ENCODE measurements at regions not wholly inside any gene's neighbourhood (a gene's known extent, or its start where the extent isn't known, plus 50 kb on each side); places are given as distances from the start of the nearest gene placed in this dataset.
A peak's percentile ranks its signal among the peaks of the same experiment; 100 is the strongest.

GRCh38 chr3:193011958-193012357 lies 94.3 kb upstream of the MB21D2 start (continued):
- TF ChIP-seq MEF2A (IDR thresholded peaks at IDR 0.05; ENCODE audit: borderline replicate concordance, low read depth) (no peak), FOXJ3 (CRISPR knock-in tag; IDR thresholded peaks at IDR 0.05) (no peak), ELF1 (IDR thresholded peaks at IDR 0.05) (no peak), TCF12 (IDR thresholded peaks at IDR 0.05) (no peak), NRF1 (IDR thresholded peaks at IDR 0.05; ENCODE audit: low read depth, low read length) (no peak), RXRA (IDR thresholded peaks at IDR 0.05; ENCODE audit: borderline replicate concordance, low read depth) (no peak), TAF1 (IDR thresholded peaks at IDR 0.05; ENCODE audit: borderline replicate concordance, low read depth, low read length) (no peak), USF1 (IDR thresholded peaks at IDR 0.05; ENCODE audit: borderline replicate concordance, low read depth) (no peak)

DNA sequence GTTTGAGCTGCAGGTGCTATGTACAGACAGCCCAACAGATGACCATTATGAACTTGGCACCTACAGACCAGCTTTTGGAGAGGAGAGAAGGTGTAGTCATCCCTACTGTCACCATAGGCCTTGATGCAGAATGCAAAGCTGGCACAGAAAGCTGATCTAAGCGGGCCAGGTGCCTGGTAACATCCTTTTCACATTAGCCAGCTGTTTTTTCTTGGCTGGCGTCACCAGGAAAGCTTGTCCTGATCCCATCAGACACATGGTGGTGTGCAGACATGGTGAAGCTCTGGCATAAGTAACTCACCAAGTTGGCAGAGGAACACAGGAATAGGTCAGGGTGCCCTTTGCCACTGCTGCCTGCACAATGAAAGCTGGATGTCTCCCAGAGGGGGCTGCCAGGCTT lies 97.2 kb upstream of the MB21D2 start:
- TF ChIP-seq, protein P1, sequence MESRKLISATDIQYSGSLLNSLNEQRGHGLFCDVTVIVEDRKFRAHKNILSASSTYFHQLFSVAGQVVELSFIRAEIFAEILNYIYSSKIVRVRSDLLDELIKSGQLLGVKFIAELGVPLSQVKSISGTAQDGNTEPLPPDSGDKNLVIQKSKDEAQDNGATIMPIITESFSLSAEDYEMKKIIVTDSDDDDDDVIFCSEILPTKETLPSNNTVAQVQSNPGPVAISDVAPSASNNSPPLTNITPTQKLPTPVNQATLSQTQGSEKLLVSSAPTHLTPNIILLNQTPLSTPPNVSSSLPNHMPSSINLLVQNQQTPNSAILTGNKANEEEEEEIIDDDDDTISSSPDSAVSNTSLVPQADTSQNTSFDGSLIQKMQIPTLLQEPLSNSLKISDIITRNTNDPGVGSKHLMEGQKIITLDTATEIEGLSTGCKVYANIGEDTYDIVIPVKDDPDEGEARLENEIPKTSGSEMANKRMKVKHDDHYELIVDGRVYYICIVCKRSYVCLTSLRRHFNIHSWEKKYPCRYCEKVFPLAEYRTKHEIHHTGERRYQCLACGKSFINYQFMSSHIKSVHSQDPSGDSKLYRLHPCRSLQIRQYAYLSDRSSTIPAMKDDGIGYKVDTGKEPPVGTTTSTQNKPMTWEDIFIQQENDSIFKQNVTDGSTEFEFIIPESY (IDR thresholded peaks at IDR 0.05; ENCODE audit: borderline replicate concordance, low read depth), result no peak

GRCh38 chr3:193016437-193016901 lies 98.8 kb upstream of the MB21D2 start:
- Histone ChIP-seq H3K79me2 (ENCODE audit: insufficient read depth) (no peaks in the 10 kb centered on the region), H3K9me2 (no peaks in the 10 kb centered on the region), H3K4me2 (no peak overlapping the region), H3K27ac (ENCODE audit: low read depth in 2 of 2, low read length in 1 of 2) (no peak overlapping the region), H3K36me3 (replicated peaks in 1 of 2; ENCODE audit: control insufficient read depth in 1 of 2, insufficient read depth in 2 of 2, low read length in 1 of 2) (no peaks in the 10 kb centered on the region), H4K20me1 (ENCODE audit: insufficient read depth) (no peaks in the 10 kb centered on the region), H3K9ac (no peak overlapping the region), H3K9me3 (peaks cover 4% of the 10 kb centered on the region; the same call in 1 of the 2 replicates), H3K4me1 (ENCODE audit: control insufficient read depth in 1 of 2, insufficient read depth in 2 of 2, low read depth in 1 of 2, low read length in 1 of 2) (no peaks in the 10 kb centered on the region; a peak in 1 of 4 replicates), H3K4me3 (ENCODE audit: low read depth in 2 of 2, low read length in 1 of 2) (no peak overlapping the region), H2AFZ (ENCODE audit: low read depth) (no peak overlapping the region), H3F3A (replicated peaks; ENCODE audit: insufficient read depth) (no peaks in the 10 kb centered on the region), H3K27me3 (ENCODE audit: insufficient read depth) (no peaks in the 10 kb centered on the region)
- DNase-seq, result no peak
- ChIA-PET POLR2A (no interaction called here), CTCF (interaction anchor here (0.9 to 1.4 kb wide), 2 partner anchors 200 to 203 kb away, joined by 3 read pairs; no protein-coding TSS in a partner anchor)
- 32% methylated on average over 7 of the region's 7 CpGs for WGBS (ENCODE audit: low lambda C conversion rate)
- TF ChIP-seq, protein P2, sequence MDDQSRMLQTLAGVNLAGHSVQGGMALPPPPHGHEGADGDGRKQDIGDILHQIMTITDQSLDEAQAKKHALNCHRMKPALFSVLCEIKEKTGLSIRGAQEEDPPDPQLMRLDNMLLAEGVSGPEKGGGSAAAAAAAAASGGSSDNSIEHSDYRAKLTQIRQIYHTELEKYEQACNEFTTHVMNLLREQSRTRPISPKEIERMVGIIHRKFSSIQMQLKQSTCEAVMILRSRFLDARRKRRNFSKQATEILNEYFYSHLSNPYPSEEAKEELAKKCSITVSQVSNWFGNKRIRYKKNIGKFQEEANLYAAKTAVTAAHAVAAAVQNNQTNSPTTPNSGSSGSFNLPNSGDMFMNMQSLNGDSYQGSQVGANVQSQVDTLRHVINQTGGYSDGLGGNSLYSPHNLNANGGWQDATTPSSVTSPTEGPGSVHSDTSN (IDR thresholded peaks at IDR 0.05), result no peak
- TF ChIP-seq JUND (IDR thresholded peaks at IDR 0.05) (no peak), POLR2AphosphoS5 (IDR thresholded peaks at IDR 0.05; ENCODE audit: low read depth, low read length) (no peak), FOXM1 (IDR thresholded peaks at IDR 0.05; ENCODE audit: low read depth) (no peak), SIN3A (IDR thresholded peaks at IDR 0.05; ENCODE audit: borderline replicate concordance, low read depth, low read length) (no peak), MXI1 (IDR thresholded peaks at IDR 0.05; ENCODE audit: low read depth, low read length) (no peak), REST (IDR thresholded peaks at IDR 0.05; ENCODE audit: low read depth, low read length) (no peak), RXRA (IDR thresholded peaks at IDR 0.05; ENCODE audit: borderline replicate concordance, low read depth) (no peak), FOSL2 (IDR thresholded peaks at IDR 0.05; ENCODE audit: borderline replicate concordance, low read depth) (0 out of 2 replicates have a peak, but pooled peaks have one; percentile 8), EP300 (IDR thresholded peaks at IDR 0.05; ENCODE audit: borderline replicate concordance in 1 of 2, low read depth in 1 of 2, low read length in 1 of 2) (no peak)
- TF ChIP-seq, protein P3, sequence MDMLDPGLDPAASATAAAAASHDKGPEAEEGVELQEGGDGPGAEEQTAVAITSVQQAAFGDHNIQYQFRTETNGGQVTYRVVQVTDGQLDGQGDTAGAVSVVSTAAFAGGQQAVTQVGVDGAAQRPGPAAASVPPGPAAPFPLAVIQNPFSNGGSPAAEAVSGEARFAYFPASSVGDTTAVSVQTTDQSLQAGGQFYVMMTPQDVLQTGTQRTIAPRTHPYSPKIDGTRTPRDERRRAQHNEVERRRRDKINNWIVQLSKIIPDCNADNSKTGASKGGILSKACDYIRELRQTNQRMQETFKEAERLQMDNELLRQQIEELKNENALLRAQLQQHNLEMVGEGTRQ (IDR thresholded peaks at IDR 0.05; ENCODE audit: borderline replicate concordance, low read depth, low read length), result no peak

More for the DNA sequence above, 97.2 kb upstream of the MB21D2 start:
- DNase-seq, result no peak
- ChIA-PET CTCF (no interaction called here), POLR2A (no interaction called here)
- Histone ChIP-seq H3K27ac (ENCODE audit: low read depth in 2 of 2, low read length in 1 of 2) (no peak overlapping the region), H3K79me2 (ENCODE audit: insufficient read depth) (no peaks in the 10 kb centered on the region), H3K36me3 (replicated peaks in 1 of 2; ENCODE audit: control insufficient read depth in 1 of 2, insufficient read depth in 2 of 2, low read length in 1 of 2) (no peaks in the 10 kb centered on the region), H3K4me1 (ENCODE audit: control insufficient read depth in 1 of 2, insufficient read depth in 2 of 2, low read depth in 1 of 2, low read length in 1 of 2) (no peaks in the 10 kb centered on the region; a peak in 1 of 4 replicates), H3K4me2 (no peak overlapping the region), H4K20me1 (ENCODE audit: insufficient read depth) (no peaks in the 10 kb centered on the region), H3F3A (replicated peaks; ENCODE audit: insufficient read depth) (no peaks in the 10 kb centered on the region), H3K27me3 (ENCODE audit: insufficient read depth) (no peaks in the 10 kb centered on the region), H3K9me2 (no peaks in the 10 kb centered on the region), H3K9me3 (peaks cover 4% of the 10 kb centered on the region; the same call in 1 of the 2 replicates), H2AFZ (ENCODE audit: low read depth) (no peak overlapping the region), H3K4me3 (ENCODE audit: low read depth in 2 of 2, low read length in 1 of 2) (no peak overlapping the region), H3K9ac (no peak overlapping the region)
- 33% methylated on average over 1 of the region's 2 CpGs for WGBS (ENCODE audit: low lambda C conversion rate)
